ENCODE measurements at regions not wholly inside any gene's neighbourhood (a gene's known extent, or its start where the extent isn't known, plus 50 kb on each side); places are given as distances from the start of the nearest gene placed in this dataset.

GRCh38 chr10:90589825-90590224, 268.0 kb downstream of the HTR7 start:
- Histone ChIP-seq H4K20me1 (ENCODE audit: low read depth, low read length) (no peaks in the 10 kb centered on the region), H3K36me3 (ENCODE audit: low read length) (no peaks in the 10 kb centered on the region), H3K9me2 (replicated peaks; ENCODE audit: insufficient read depth, low read length) (no peaks in the 10 kb centered on the region), H3K4me2 (ENCODE audit: low read depth, low read length, poor library complexity, severe bottlenecking) (no peak overlapping the region), H3K9ac (ENCODE audit: low read length) (no peak overlapping the region), H3K27me3 (ENCODE audit: low read length) (no peaks in the 10 kb centered on the region), H3K4me3 (ENCODE audit: insufficient read depth, low read length, poor library complexity, severe bottlenecking) (no peak overlapping the region), H3K79me2 (ENCODE audit: insufficient read depth, low read length) (no peaks in the 10 kb centered on the region), H2AFZ (ENCODE audit: low read depth, low read length, severe bottlenecking) (no peak overlapping the region), H3K9me3 (ENCODE audit: insufficient read depth, low read length) (no peaks in the 10 kb centered on the region), H3K27ac (ENCODE audit: low read depth, low read length) (no peak overlapping the region), H3F3A (ENCODE audit: insufficient read depth) (no peaks in the 10 kb centered on the region)
- TF ChIP-seq CTCF (IDR thresholded peaks at IDR 0.05; ENCODE audit: insufficient read depth, low read length, poor library complexity, severe bottlenecking): no peak
- no peak for TF ChIP-seq EZH2phosphoT487 (conservative IDR thresholded peaks at IDR 0.05; ENCODE audit: low read length)

DNA sequence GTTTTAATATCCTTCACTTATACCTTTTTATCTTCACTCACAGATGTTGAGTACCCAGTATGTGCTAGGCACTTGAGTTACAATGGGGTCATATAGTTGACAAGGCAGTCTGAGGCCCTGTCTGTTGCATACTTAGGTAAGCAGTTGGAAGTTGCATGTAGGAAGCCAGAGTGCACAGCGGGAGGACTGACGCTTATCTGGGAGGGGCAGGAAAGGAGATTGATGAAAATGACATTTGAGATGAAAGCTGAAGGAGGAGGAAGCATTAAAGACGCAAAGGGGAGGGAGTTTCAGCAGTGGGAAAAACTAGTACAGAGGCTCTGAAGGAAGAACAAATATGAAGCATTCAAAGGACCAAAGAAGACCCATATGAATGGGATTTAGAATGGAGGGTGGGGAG, 266.2 kb downstream of the HTR7 start:
- no peak overlapping the region for H3K4me2 ChIP-seq (ENCODE audit: low read depth, low read length, poor library complexity, severe bottlenecking)
- H3K9ac ChIP-seq (ENCODE audit: low read length): no peak overlapping the region
- no peak overlapping the region for H3K27ac ChIP-seq (ENCODE audit: low read depth, low read length)
- H3K4me3 ChIP-seq (ENCODE audit: insufficient read depth, low read length, poor library complexity, severe bottlenecking): no peak overlapping the region
- H3K27me3 ChIP-seq (ENCODE audit: low read length): no peaks in the 10 kb centered on the region
- TF ChIP-seq CTCF (IDR thresholded peaks at IDR 0.05; ENCODE audit: insufficient read depth, low read length, poor library complexity, severe bottlenecking) (no peak), EZH2phosphoT487 (conservative IDR thresholded peaks at IDR 0.05; ENCODE audit: low read length) (no peak)
- H3F3A ChIP-seq (ENCODE audit: insufficient read depth): no peaks in the 10 kb centered on the region
- no peaks in the 10 kb centered on the region for H3K9me3 ChIP-seq (ENCODE audit: insufficient read depth, low read length)
- no peaks in the 10 kb centered on the region for H3K36me3 ChIP-seq (ENCODE audit: low read length)
- no peaks in the 10 kb centered on the region for H3K9me2 ChIP-seq (replicated peaks; ENCODE audit: insufficient read depth, low read length)
- no peak overlapping the region for H2AFZ ChIP-seq (ENCODE audit: low read depth, low read length, severe bottlenecking)
- no peaks in the 10 kb centered on the region for H4K20me1 ChIP-seq (ENCODE audit: low read depth, low read length)
- no peaks in the 10 kb centered on the region for H3K79me2 ChIP-seq (ENCODE audit: insufficient read depth, low read length)

GRCh38 chr10:90592638-90593302, 265.1 kb downstream of the HTR7 start:
- H3K4me2 ChIP-seq (ENCODE audit: low read depth, low read length, poor library complexity, severe bottlenecking): no peak overlapping the region
- TF ChIP-seq CTCF (IDR thresholded peaks at IDR 0.05; ENCODE audit: insufficient read depth, low read length, poor library complexity, severe bottlenecking): no peak
- TF ChIP-seq EZH2phosphoT487 (conservative IDR thresholded peaks at IDR 0.05; ENCODE audit: low read length): no peak
- H3K36me3 ChIP-seq (ENCODE audit: low read length): no peaks in the 10 kb centered on the region
- no peak overlapping the region for H3K9ac ChIP-seq (ENCODE audit: low read length)
- H3K27ac ChIP-seq (ENCODE audit: low read depth, low read length): no peak overlapping the region
- H3K9me2 ChIP-seq (replicated peaks; ENCODE audit: insufficient read depth, low read length): no peaks in the 10 kb centered on the region
- H3K27me3 ChIP-seq (ENCODE audit: low read length): no peaks in the 10 kb centered on the region
- H3F3A ChIP-seq (ENCODE audit: insufficient read depth): no peaks in the 10 kb centered on the region
- no peak overlapping the region for H3K4me3 ChIP-seq (ENCODE audit: insufficient read depth, low read length, poor library complexity, severe bottlenecking)
- H4K20me1 ChIP-seq (ENCODE audit: low read depth, low read length): no peaks in the 10 kb centered on the region
- no peaks in the 10 kb centered on the region for H3K79me2 ChIP-seq (ENCODE audit: insufficient read depth, low read length)
- H2AFZ ChIP-seq (ENCODE audit: low read depth, low read length, severe bottlenecking): no peak overlapping the region
- H3K9me3 ChIP-seq (ENCODE audit: insufficient read depth, low read length): no peaks in the 10 kb centered on the region

Data from SU-DHL-6 (cell line).